ENCODE measurements at regions not wholly inside any gene's neighbourhood (a gene's known extent, or its start where the extent isn't known, plus 50 kb on each side); places are given as distances from the start of the nearest gene placed in this dataset.

GRCh38 chrX:138769918-138770317, 58.4 kb upstream of the FGF13 start:
- peaks cover 3% of the 10 kb centered on the region for H3K4me1 Mint-ChIP-seq

GRCh38 chrX:138765051-138765450, 53.5 kb upstream of the FGF13 start:
- peaks cover 12% of the 10 kb centered on the region for H3K4me1 Mint-ChIP-seq
- H3K4me3 Mint-ChIP-seq: no peak overlapping the region
- H3K9ac ChIP-seq (ENCODE audit: extremely low read depth, low read length, poor library complexity, severe bottlenecking): no peak overlapping the region
- H3K36me3 Mint-ChIP-seq (ENCODE audit: low read depth): no peaks in the 10 kb centered on the region
- WGBS, 2 experiments (ENCODE audit: insufficient coverage in 1 of 2, insufficient read length in 1 of 2): 90 to 92% methylated on average over 1 of the region's 1 CpG
- no peaks in the 10 kb centered on the region for H3K9me3 ChIP-seq (ENCODE audit: control insufficient read depth, low read length)
- no peak for DNase-seq
- H3K27me3 Mint-ChIP-seq (ENCODE audit: insufficient read depth): no peaks in the 10 kb centered on the region
- TF ChIP-seq CTCF (conservative IDR thresholded peaks at IDR 0.05): no peak
- H3K27ac ChIP-seq (ENCODE audit: low read depth, low read length): no peak overlapping the region
- H3K27me3 ChIP-seq (ENCODE audit: control insufficient read depth, insufficient read depth, low read length, poor library complexity, severe bottlenecking): no peaks in the 10 kb centered on the region
- H3K36me3 ChIP-seq (ENCODE audit: control insufficient read depth, insufficient read depth, low read length): no peaks in the 10 kb centered on the region
- H3K4me1 ChIP-seq (ENCODE audit: control insufficient read depth, insufficient read depth, low read length): peaks cover 2% of the 10 kb centered on the region
- no peaks in the 10 kb centered on the region for H3K9me3 Mint-ChIP-seq
- no peak overlapping the region for H3K27ac Mint-ChIP-seq
- H3K4me3 ChIP-seq (ENCODE audit: low read length): no peak overlapping the region

More at GRCh38 chrX:138769918-138770317, 58.4 kb upstream of the FGF13 start:
- no peak overlapping the region for H3K27ac ChIP-seq (ENCODE audit: low read depth, low read length)
- 88% methylated on average over 2 of the region's 2 CpGs; no CpG with 5 or more reads in 1 of the 2 experiments for WGBS, 2 experiments (ENCODE audit: insufficient coverage in 1 of 2, insufficient read length in 1 of 2)
- no peak for TF ChIP-seq CTCF (conservative IDR thresholded peaks at IDR 0.05)
- Mint-ChIP-seq H3K27ac (no peak overlapping the region), H3K4me3 (no peak overlapping the region), H3K36me3 (ENCODE audit: low read depth) (no peaks in the 10 kb centered on the region), H3K27me3 (ENCODE audit: insufficient read depth) (no peaks in the 10 kb centered on the region), H3K9me3 (no peaks in the 10 kb centered on the region)
- no peak overlapping the region for H3K4me3 ChIP-seq (ENCODE audit: low read length)
- no peaks in the 10 kb centered on the region for H3K9me3 ChIP-seq (ENCODE audit: control insufficient read depth, low read length)
- H3K4me1 ChIP-seq (ENCODE audit: control insufficient read depth, insufficient read depth, low read length): no peaks in the 10 kb centered on the region
- DNase-seq: no peak
- H3K36me3 ChIP-seq (ENCODE audit: control insufficient read depth, insufficient read depth, low read length): no peaks in the 10 kb centered on the region
- no peak overlapping the region for H3K9ac ChIP-seq (ENCODE audit: extremely low read depth, low read length, poor library complexity, severe bottlenecking)
- no peaks in the 10 kb centered on the region for H3K27me3 ChIP-seq (ENCODE audit: control insufficient read depth, insufficient read depth, low read length, poor library complexity, severe bottlenecking)

GRCh38 chrX:138763761-138764160, 52.2 kb upstream of the FGF13 start:
- no peaks in the 10 kb centered on the region for H3K9me3 ChIP-seq (ENCODE audit: control insufficient read depth, low read length)
- 88 to 100% methylated on average over 1 to 3 of the region's 3 CpGs for WGBS, 2 experiments (ENCODE audit: insufficient coverage in 1 of 2, insufficient read length in 1 of 2)
- no peaks in the 10 kb centered on the region for H3K36me3 ChIP-seq (ENCODE audit: control insufficient read depth, insufficient read depth, low read length)
- H3K9ac ChIP-seq (ENCODE audit: extremely low read depth, low read length, poor library complexity, severe bottlenecking): no peak overlapping the region
- H3K4me1 ChIP-seq (ENCODE audit: control insufficient read depth, insufficient read depth, low read length): peaks cover 8% of the 10 kb centered on the region
- no peak for TF ChIP-seq CTCF (conservative IDR thresholded peaks at IDR 0.05)
- H3K36me3 Mint-ChIP-seq (ENCODE audit: low read depth): no peaks in the 10 kb centered on the region
- no peaks in the 10 kb centered on the region for H3K9me3 Mint-ChIP-seq
- no peak overlapping the region for H3K27ac Mint-ChIP-seq
- no peaks in the 10 kb centered on the region for H3K27me3 ChIP-seq (ENCODE audit: control insufficient read depth, insufficient read depth, low read length, poor library complexity, severe bottlenecking)
- no peak overlapping the region for H3K4me3 ChIP-seq (ENCODE audit: low read length)
- H3K4me1 Mint-ChIP-seq: peaks cover 22% of the 10 kb centered on the region
- H3K4me3 Mint-ChIP-seq: no peak overlapping the region
- no peaks in the 10 kb centered on the region for H3K27me3 Mint-ChIP-seq (ENCODE audit: insufficient read depth)
- H3K27ac ChIP-seq (ENCODE audit: low read depth, low read length): no peak overlapping the region
- DNase-seq: no peak

Data from endodermal cell (in vitro differentiated cells).